A549 (cell line): ENCODE measurements at regions not wholly inside any gene's neighbourhood (a gene's known extent, or its start where the extent isn't known, plus 50 kb on each side); places are given as distances from the start of the nearest gene placed in this dataset.

Source experiments
- NR3C1 ChIP-seq: fragments of >200 bp; sonication (Bioruptor Twin); formaldehyde crosslinking; IDR thresholded peaks from 3 replicates; pipeline ENCODE4 v1.6.1; 2017
- POLR2AphosphoS2 ChIP-seq: conservative IDR thresholded peaks from 2 replicates; pipeline ENCODE4 v1.6.1; 2012; ENCODE audit warnings: low read length, improper control_type of control experiment, inconsistent platforms
- TF ChIP-seq, protein P1 (sequence below): fragments of >200 bp; sonication (Bioruptor Twin); formaldehyde crosslinking; IDR thresholded peaks from 3 replicates; pipeline ENCODE4 v1.5.1; 2016

- TF ChIP-seq, protein P1, sequence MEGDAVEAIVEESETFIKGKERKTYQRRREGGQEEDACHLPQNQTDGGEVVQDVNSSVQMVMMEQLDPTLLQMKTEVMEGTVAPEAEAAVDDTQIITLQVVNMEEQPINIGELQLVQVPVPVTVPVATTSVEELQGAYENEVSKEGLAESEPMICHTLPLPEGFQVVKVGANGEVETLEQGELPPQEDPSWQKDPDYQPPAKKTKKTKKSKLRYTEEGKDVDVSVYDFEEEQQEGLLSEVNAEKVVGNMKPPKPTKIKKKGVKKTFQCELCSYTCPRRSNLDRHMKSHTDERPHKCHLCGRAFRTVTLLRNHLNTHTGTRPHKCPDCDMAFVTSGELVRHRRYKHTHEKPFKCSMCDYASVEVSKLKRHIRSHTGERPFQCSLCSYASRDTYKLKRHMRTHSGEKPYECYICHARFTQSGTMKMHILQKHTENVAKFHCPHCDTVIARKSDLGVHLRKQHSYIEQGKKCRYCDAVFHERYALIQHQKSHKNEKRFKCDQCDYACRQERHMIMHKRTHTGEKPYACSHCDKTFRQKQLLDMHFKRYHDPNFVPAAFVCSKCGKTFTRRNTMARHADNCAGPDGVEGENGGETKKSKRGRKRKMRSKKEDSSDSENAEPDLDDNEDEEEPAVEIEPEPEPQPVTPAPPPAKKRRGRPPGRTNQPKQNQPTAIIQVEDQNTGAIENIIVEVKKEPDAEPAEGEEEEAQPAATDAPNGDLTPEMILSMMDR, result no peak
- TF ChIP-seq NR3C1 (no peak), POLR2AphosphoS2 (no peak)
Observed at GRCh38 chr10:1824928-1825327, 87.6 kb upstream of the ADARB2 start.
